Loucy (cell line): ENCODE measurements at regions not wholly inside any gene's neighbourhood (a gene's known extent, or its start where the extent isn't known, plus 50 kb on each side); places are given as distances from the start of the nearest gene placed in this dataset.

ENCODE experiments used
- H2AFZ ChIP-seq: fragments of 200-600 bp; sonication (generic); 2 replicates; pipeline ENCODE4 v1.6.0; 2016; ENCODE audit warnings: antibody characterized with exemption, mild to moderate bottlenecking, low read length, moderate library complexity
- H3F3A ChIP-seq: fragments of 200-600 bp; 2 replicates; pipeline ENCODE4 v1.6.0; 2016; ENCODE audit warnings: antibody characterized with exemption, low read depth, mild to moderate bottlenecking
- H3K27me3 ChIP-seq: fragments of 200-600 bp; sonication (generic); 2 replicates; pipeline ENCODE4 v1.6.1; 2014; ENCODE audit warnings: low read length, mild to moderate bottlenecking; ENCODE audit not compliant: insufficient read depth, poor library complexity, severe bottlenecking
- H3K36me3 ChIP-seq: fragments of 200-600 bp; sonication (generic); 2 replicates; pipeline ENCODE4 v1.6.1; 2016; ENCODE audit warnings: low read length; ENCODE audit not compliant: insufficient read depth
- H3K4me1 ChIP-seq: fragments of 200-600 bp; sonication (generic); 2 replicates; pipeline ENCODE4 v1.5.1; 2014; ENCODE audit warnings: low read length, mild to moderate bottlenecking; ENCODE audit not compliant: insufficient read depth, poor library complexity, severe bottlenecking
- H3K4me2 ChIP-seq: fragments of 200-600 bp; sonication (generic); 2 replicates; pipeline ENCODE4 v1.6.0; 2014; ENCODE audit warnings: antibody characterized with exemption, low read length, low read depth, mild to moderate bottlenecking; ENCODE audit not compliant: poor library complexity, severe bottlenecking
- H3K4me3 ChIP-seq: fragments of 200-600 bp; sonication (generic); 2 replicates; pipeline ENCODE4 v1.5.1; 2014; ENCODE audit warnings: low read length, mild to moderate bottlenecking, mixed read lengths; ENCODE audit not compliant: poor library complexity, severe bottlenecking
- H3K79me2 ChIP-seq: fragments of 200-600 bp; sonication (generic); 2 replicates; pipeline ENCODE4 v1.6.1; 2014; ENCODE audit warnings: low read length; ENCODE audit not compliant: insufficient read depth
- H3K9ac ChIP-seq: fragments of 200-600 bp; sonication (generic); 2 replicates; pipeline ENCODE4 v1.6.0; 2014; ENCODE audit warnings: mild to moderate bottlenecking, low read depth, low read length, moderate library complexity; ENCODE audit not compliant: poor library complexity, severe bottlenecking
- H3K9me2 ChIP-seq: fragments of 200-600 bp; sonication (generic); replicated peaks from 2 replicates; pipeline ENCODE4 v1.6.1; 2016; ENCODE audit warnings: low read depth, low read length, mixed read lengths
- H3K9me3 ChIP-seq: fragments of 200-600 bp; sonication (generic); 2 replicates; pipeline ENCODE4 v1.6.1; 2014; ENCODE audit warnings: mild to moderate bottlenecking, antibody characterized with exemption, low read length, low read depth; ENCODE audit not compliant: insufficient read depth
- H4K20me1 ChIP-seq: fragments of 200-600 bp; sonication (generic); 2 replicates; pipeline ENCODE4 v1.6.0; 2014; ENCODE audit warnings: antibody characterized with exemption, low read length, mild to moderate bottlenecking; ENCODE audit not compliant: insufficient read depth, poor library complexity, severe bottlenecking
- EZH2phosphoT487 ChIP-seq: fragments of 200-600 bp; IDR thresholded peaks from 2 replicates; pipeline ENCODE4 v1.6.1; 2018; ENCODE audit warnings: antibody characterized with exemption, mild to moderate bottlenecking, moderate library complexity, borderline replicate concordance
- TF ChIP-seq, protein P1 (sequence below): fragments of 200-600 bp; sonication (generic); conservative IDR thresholded peaks from 2 replicates; pipeline ENCODE4 v1.5.1; 2014; ENCODE audit warnings: mild to moderate bottlenecking, antibody characterized with exemption, low read length

GRCh38 chr15:36458411-36458810, 121.0 kb upstream of the CDIN1 start:
- no peaks in the 10 kb centered on the region for H4K20me1 ChIP-seq
- H3K4me2 ChIP-seq: no peak overlapping the region
- no peaks in the 10 kb centered on the region for H3K79me2 ChIP-seq
- H3K9me2 ChIP-seq: no peaks in the 10 kb centered on the region
- H3K36me3 ChIP-seq: no peaks in the 10 kb centered on the region
- H3K9me3 ChIP-seq: no peaks in the 10 kb centered on the region
- no peak overlapping the region for H3K4me3 ChIP-seq
- no peak overlapping the region for H3K9ac ChIP-seq
- no peaks in the 10 kb centered on the region for H3K4me1 ChIP-seq
- no peak overlapping the region for H2AFZ ChIP-seq
- no peaks in the 10 kb centered on the region for H3F3A ChIP-seq
- TF ChIP-seq, protein P1, sequence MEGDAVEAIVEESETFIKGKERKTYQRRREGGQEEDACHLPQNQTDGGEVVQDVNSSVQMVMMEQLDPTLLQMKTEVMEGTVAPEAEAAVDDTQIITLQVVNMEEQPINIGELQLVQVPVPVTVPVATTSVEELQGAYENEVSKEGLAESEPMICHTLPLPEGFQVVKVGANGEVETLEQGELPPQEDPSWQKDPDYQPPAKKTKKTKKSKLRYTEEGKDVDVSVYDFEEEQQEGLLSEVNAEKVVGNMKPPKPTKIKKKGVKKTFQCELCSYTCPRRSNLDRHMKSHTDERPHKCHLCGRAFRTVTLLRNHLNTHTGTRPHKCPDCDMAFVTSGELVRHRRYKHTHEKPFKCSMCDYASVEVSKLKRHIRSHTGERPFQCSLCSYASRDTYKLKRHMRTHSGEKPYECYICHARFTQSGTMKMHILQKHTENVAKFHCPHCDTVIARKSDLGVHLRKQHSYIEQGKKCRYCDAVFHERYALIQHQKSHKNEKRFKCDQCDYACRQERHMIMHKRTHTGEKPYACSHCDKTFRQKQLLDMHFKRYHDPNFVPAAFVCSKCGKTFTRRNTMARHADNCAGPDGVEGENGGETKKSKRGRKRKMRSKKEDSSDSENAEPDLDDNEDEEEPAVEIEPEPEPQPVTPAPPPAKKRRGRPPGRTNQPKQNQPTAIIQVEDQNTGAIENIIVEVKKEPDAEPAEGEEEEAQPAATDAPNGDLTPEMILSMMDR: no peak
- no peak for TF ChIP-seq EZH2phosphoT487
- no peaks in the 10 kb centered on the region for H3K27me3 ChIP-seq

GRCh38 chr15:36465304-36465703, 114.1 kb upstream of the CDIN1 start:
- H3K4me3 ChIP-seq: no peak overlapping the region
- no peak for TF ChIP-seq EZH2phosphoT487
- TF ChIP-seq, protein P1: no peak
- H3F3A ChIP-seq: no peaks in the 10 kb centered on the region
- H3K27me3 ChIP-seq: no peaks in the 10 kb centered on the region
- no peaks in the 10 kb centered on the region for H3K9me3 ChIP-seq
- no peaks in the 10 kb centered on the region for H3K79me2 ChIP-seq
- H2AFZ ChIP-seq: no peak overlapping the region
- H4K20me1 ChIP-seq: no peaks in the 10 kb centered on the region
- H3K4me2 ChIP-seq: no peak overlapping the region
- no peaks in the 10 kb centered on the region for H3K9me2 ChIP-seq
- H3K36me3 ChIP-seq: no peaks in the 10 kb centered on the region
- no peak overlapping the region for H3K9ac ChIP-seq
- no peaks in the 10 kb centered on the region for H3K4me1 ChIP-seq

DNA sequence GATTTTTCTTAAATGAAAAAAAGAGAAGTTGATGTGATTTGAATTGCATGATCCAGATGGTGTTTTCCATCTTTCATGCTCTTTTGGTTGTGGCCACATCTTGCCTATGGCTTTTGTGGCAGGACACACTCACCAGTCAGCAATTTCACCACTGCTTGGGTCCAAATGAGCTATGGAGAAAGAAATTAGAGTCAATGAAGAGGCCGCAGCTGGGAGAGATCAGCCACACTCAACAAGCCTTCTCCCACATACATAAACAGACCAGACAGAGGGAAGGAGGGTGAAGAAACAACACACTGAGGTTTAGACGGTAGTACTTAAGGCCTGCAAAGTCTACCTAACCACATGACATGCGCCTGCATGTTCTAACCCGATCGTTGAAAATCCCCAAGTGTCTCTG, 110.7 kb upstream of the CDIN1 start:
- Histone ChIP-seq H3F3A (no peaks in the 10 kb centered on the region), H3K4me2 (no peak overlapping the region), H4K20me1 (no peaks in the 10 kb centered on the region), H3K9me2 (no peaks in the 10 kb centered on the region), H3K36me3 (no peaks in the 10 kb centered on the region), H3K9me3 (no peaks in the 10 kb centered on the region), H2AFZ (no peak overlapping the region), H3K4me1 (no peaks in the 10 kb centered on the region), H3K9ac (no peak overlapping the region), H3K4me3 (no peak overlapping the region), H3K27me3 (no peaks in the 10 kb centered on the region), H3K79me2 (no peaks in the 10 kb centered on the region)
- no peak for TF ChIP-seq EZH2phosphoT487
- TF ChIP-seq, protein P1: no peak
